SK-N-SH (cell line): ENCODE measurements at regions not wholly inside any gene's neighbourhood (a gene's known extent, or its start where the extent isn't known, plus 50 kb on each side); places are given as distances from the start of the nearest gene placed in this dataset.

Experiments used
- CTCF ChIA-PET: fragments of 300-600, 350-600 bp; formaldehyde crosslinking; extraction: SDS; loops from one replicate; lab custom pipeline; 2021; lab: Yijun Ruan, JAX
- POLR2A ChIA-PET: fragments of 350-600 bp; sonication (Branson Sonifier 250); formaldehyde crosslinking; extraction: SDS; loops from one replicate; lab custom pipeline; 2020; ENCODE audit warnings: antibody characterized with exemption, inconsistent platforms; lab: Yijun Ruan, JAX
- DNase-seq: peaks from one replicate; pipeline ENCODE4 v3.0.0; 2012
- H2AFZ ChIP-seq: fragments of 200-600 bp; sonication (generic); 2 replicates; pipeline ENCODE4 v1.8.1; 2016; ENCODE audit warnings: antibody characterized with exemption, mild to moderate bottlenecking, low read depth
- H3F3A ChIP-seq: fragments of 200-600 bp; sonication (generic); replicated peaks from 2 replicates; pipeline ENCODE3; 2016; ENCODE audit warnings: antibody characterized with exemption, mild to moderate bottlenecking; ENCODE audit not compliant: insufficient read depth
- H3K27ac ChIP-seq, 2 experiments: fragments of 200-500 bp in 1 of 2; fragments of 200-600 bp in 1 of 2; sonication (Bioruptor generic) in 1 of 2; sonication (generic), shearing (Covaris generic) in 1 of 2; 2 replicates each; pipeline versions ENCODE4 v1.5.1 to v1.6.1; 2014 to 2016; ENCODE audit warnings: low read depth in 2 of 2, inconsistent platforms in 1 of 2, low read length in 1 of 2, mild to moderate bottlenecking in 1 of 2, mixed read lengths in 1 of 2
- H3K27me3 ChIP-seq: fragments of 200-600 bp; sonication (generic), shearing (Covaris generic); 2 replicates; pipeline ENCODE4 v1.6.1; 2016; ENCODE audit warnings: mixed run types; ENCODE audit not compliant: insufficient read depth
- H3K36me3 ChIP-seq, 2 experiments: fragments of 200-500 bp in 1 of 2; fragments of 200-600 bp in 1 of 2; sonication (Bioruptor generic) in 1 of 2; sonication (generic) in 1 of 2; replicated peaks in 1 of 2; 2 replicates each; pipeline versions ENCODE3 to v1.5.1; 2014 to 2016; ENCODE audit warnings: low read length in 1 of 2, mild to moderate bottlenecking in 1 of 2; ENCODE audit not compliant: insufficient read depth in 2 of 2, control insufficient read depth in 1 of 2
- H3K4me1 ChIP-seq, 2 experiments: fragments of 200-500 bp in 1 of 2; fragments of 200-600 bp in 1 of 2; sonication (Bioruptor generic) in 1 of 2; sonication (generic), shearing (Covaris generic) in 1 of 2; 2 replicates each; pipeline versions ENCODE4 v1.5.1 to v1.6.1; 2014 to 2016; ENCODE audit warnings: low read depth in 1 of 2, low read length in 1 of 2, mixed run types in 1 of 2; ENCODE audit not compliant: insufficient read depth in 2 of 2, control insufficient read depth in 1 of 2
- H3K4me2 ChIP-seq: fragments of 200-600 bp; sonication (generic), shearing (Covaris generic); 2 replicates; pipeline ENCODE4 v1.6.1; 2017; ENCODE audit warnings: mixed run types
- H3K4me3 ChIP-seq, 2 experiments: fragments of 200-500 bp in 1 of 2; fragments of 200-600 bp in 1 of 2; sonication (Bioruptor generic) in 1 of 2; sonication (generic), shearing (Covaris generic) in 1 of 2; 2 replicates each; pipeline versions ENCODE4 v1.5.1 to v1.8.1; 2014 to 2016; ENCODE audit warnings: low read depth in 2 of 2, inconsistent platforms in 1 of 2, low read length in 1 of 2, mild to moderate bottlenecking in 1 of 2, mixed read lengths in 1 of 2, moderate library complexity in 1 of 2
- H3K79me2 ChIP-seq: fragments of 200-600 bp; sonication (generic); 2 replicates; pipeline ENCODE4 v1.8.1; 2017; ENCODE audit warnings: mild to moderate bottlenecking; ENCODE audit not compliant: insufficient read depth
- H3K9ac ChIP-seq: fragments of 200-600 bp; sonication (generic); 2 replicates; pipeline ENCODE4 v1.6.1; 2017; ENCODE audit warnings: mixed run types
- H3K9me2 ChIP-seq: fragments of 200-600 bp; sonication (generic); 2 replicates; pipeline ENCODE4 v1.6.1; 2017; ENCODE audit warnings: mixed run types
- H3K9me3 ChIP-seq: fragments of 200-600 bp; sonication (generic); 2 replicates; pipeline ENCODE4 v1.6.1; 2017; ENCODE audit warnings: mixed run types, mild to moderate bottlenecking, moderate library complexity
- H4K20me1 ChIP-seq: fragments of 200-600 bp; sonication (generic); 2 replicates; pipeline ENCODE4 v1.6.1; 2017; ENCODE audit warnings: mild to moderate bottlenecking, mixed run types; ENCODE audit not compliant: insufficient read depth
- EP300 ChIP-seq, 2 experiments: IDR thresholded peaks; 2 replicates each; pipeline versions ENCODE4 v1.4.0 to v1.6.1; 2012; ENCODE audit warnings: borderline replicate concordance in 1 of 2, low read depth in 1 of 2, low read length in 1 of 2
- EZH2phosphoT487 ChIP-seq: fragments of 200-600 bp; sonication (generic); IDR thresholded peaks from 2 replicates; pipeline ENCODE4 v1.6.1; 2017; ENCODE audit warnings: low read depth, mixed run types, mild to moderate bottlenecking, antibody characterized with exemption, moderate library complexity, borderline replicate concordance
- FOSL2 ChIP-seq: IDR thresholded peaks from 2 replicates; pipeline ENCODE4 v1.4.0; 2012; ENCODE audit warnings: low read depth, mild to moderate bottlenecking, moderate library complexity, borderline replicate concordance
- GABPA ChIP-seq: IDR thresholded peaks from 2 replicates; pipeline ENCODE4 v1.4.0; 2012; ENCODE audit warnings: low read depth, mild to moderate bottlenecking
- IRF3 ChIP-seq: fragments of 150-350 bp; IDR thresholded peaks from 2 replicates; pipeline ENCODE4 v1.6.1; 2016; ENCODE audit warnings: mild to moderate bottlenecking, low read depth, low read length
- JUND ChIP-seq: IDR thresholded peaks from 2 replicates; pipeline ENCODE4 v1.4.0; 2012
- NFIC ChIP-seq: IDR thresholded peaks from 2 replicates; pipeline ENCODE4 v1.4.0; 2012; ENCODE audit warnings: borderline replicate concordance
- POLR2AphosphoS5 ChIP-seq: IDR thresholded peaks from 2 replicates; pipeline ENCODE4 v1.6.1; 2012; ENCODE audit warnings: low read depth, low read length
- RAD21 ChIP-seq: IDR thresholded peaks from 2 replicates; pipeline ENCODE4 v1.6.1; 2012; ENCODE audit warnings: mild to moderate bottlenecking, low read length
- RCOR1 ChIP-seq: fragments of 150-350 bp; IDR thresholded peaks from 2 replicates; pipeline ENCODE4 v1.6.1; 2017; ENCODE audit warnings: antibody characterized with exemption, low read length
- RXRA ChIP-seq: IDR thresholded peaks from 2 replicates; pipeline ENCODE4 v1.4.0; 2012; ENCODE audit warnings: low read depth, mild to moderate bottlenecking, borderline replicate concordance
- SMC3 ChIP-seq: IDR thresholded peaks from 2 replicates; pipeline ENCODE4 v1.6.1; 2012; ENCODE audit warnings: low read depth, low read length, improper control_type of control experiment
- TAF1 ChIP-seq: IDR thresholded peaks from 2 replicates; pipeline ENCODE4 v1.6.1; 2012; ENCODE audit warnings: low read depth, mild to moderate bottlenecking, low read length, moderate library complexity, borderline replicate concordance
- TCF12 ChIP-seq: IDR thresholded peaks from 2 replicates; pipeline ENCODE4 v1.4.0; 2012
- USF2 ChIP-seq: fragments of 150-350 bp; IDR thresholded peaks from 2 replicates; pipeline ENCODE4 v1.6.1; 2017; ENCODE audit warnings: antibody characterized with exemption, low read length, low read depth, borderline replicate concordance
- WGBS: methylation state at CpG from one replicate; pipeline ENCODE4 v1.1.6; 2017; ENCODE audit warnings: low lambda C conversion rate; 5-methylcytosine and 5-hydroxymethylcytosine counted together
- TF ChIP-seq, protein P1 (sequence below): IDR thresholded peaks from 2 replicates; pipeline ENCODE4 v1.4.0; 2012; ENCODE audit warnings: low read depth, borderline replicate concordance
- TF ChIP-seq, protein P2 (sequence below): IDR thresholded peaks from 2 replicates; pipeline ENCODE4 v1.4.0; 2012; ENCODE audit warnings: low read depth
- TF ChIP-seq, protein P3 (sequence below): fragments of 200-600 bp; sonication (generic); IDR thresholded peaks from 2 replicates; pipeline ENCODE4 v1.6.1; 2017; ENCODE audit warnings: antibody characterized with exemption, mild to moderate bottlenecking, moderate library complexity

DNA sequence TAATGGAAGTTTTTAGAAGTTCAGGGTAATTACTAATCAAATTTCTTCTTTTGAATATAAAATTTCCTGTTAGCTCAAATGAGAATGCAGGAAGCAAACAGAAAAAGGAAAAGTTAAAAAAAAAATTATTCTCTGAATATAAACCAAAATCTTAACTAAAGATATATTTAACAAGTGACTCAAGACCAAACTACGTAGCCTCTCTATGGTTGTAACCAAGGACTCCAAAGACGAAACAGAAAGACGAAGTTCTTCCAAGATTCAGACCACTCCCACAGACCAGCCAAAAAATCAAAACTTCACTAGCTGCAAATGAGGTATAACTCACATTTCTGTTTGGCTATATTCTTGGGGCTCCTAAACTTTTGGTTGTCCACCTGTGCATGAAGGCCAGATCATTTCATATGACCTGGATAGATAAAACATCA lies 846.5 kb upstream of the ALCAM start:
- Histone ChIP-seq H4K20me1 (no peaks in the 10 kb centered on the region), H2AFZ (no peak overlapping the region), H3K9me2 (no peaks in the 10 kb centered on the region), H3K9ac (no peak overlapping the region), H3K79me2 (no peaks in the 10 kb centered on the region; the same call in 1 of the 2 replicates), H3K27me3 (no peaks in the 10 kb centered on the region), H3K36me3 (no peaks in the 10 kb centered on the region), H3F3A (no peaks in the 10 kb centered on the region), H3K4me2 (no peak overlapping the region), H3K4me1 (no peaks in the 10 kb centered on the region), H3K27ac (no peak overlapping the region), H3K4me3 (no peak overlapping the region), H3K9me3 (no peaks in the 10 kb centered on the region)
- ChIA-PET POLR2A (no interaction called here), CTCF (no interaction called here)
- TF ChIP-seq USF2 = no peak
- DNase-seq = no peak
- WGBS = 82% methylated on average over 3 of the region's 3 CpGs

DNA sequence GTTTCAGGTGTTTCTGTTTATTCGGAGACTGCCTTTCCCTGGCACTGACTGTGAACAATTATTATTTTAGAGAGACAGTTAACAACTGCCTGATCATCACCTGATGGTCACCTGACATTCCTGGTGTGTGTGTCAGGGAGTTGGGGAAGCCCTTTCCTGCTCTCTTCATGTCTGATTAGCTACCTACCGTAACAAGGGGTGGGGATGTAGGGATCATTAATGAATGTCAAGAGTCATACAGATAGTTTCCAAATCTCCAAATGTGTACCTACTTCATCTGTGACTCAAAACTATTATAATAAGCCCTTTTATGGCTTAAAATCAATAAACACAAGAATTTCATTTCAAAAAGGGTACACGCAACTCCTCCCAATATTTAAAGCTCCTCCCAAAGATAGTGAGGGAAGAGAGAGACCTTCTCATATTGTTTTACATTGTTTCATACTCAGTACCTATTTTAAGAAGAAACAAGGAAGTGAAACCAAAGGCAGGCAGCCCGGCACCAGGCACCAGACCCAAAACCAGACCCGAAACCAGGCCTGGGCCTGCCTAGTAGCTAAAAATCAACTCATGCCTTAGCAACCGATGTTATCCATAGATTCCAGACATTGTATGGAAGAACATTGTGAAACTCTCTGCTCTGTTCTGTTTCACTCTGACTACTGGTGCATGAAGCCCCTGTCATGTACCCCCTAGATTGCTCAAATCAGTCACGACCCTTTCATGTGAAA lies 844.9 kb upstream of the ALCAM start:
- H3K27ac ChIP-seq = no peak overlapping the region
- 67% methylated on average over 7 of the region's 7 CpGs for WGBS
- H3K4me2 ChIP-seq = no peak overlapping the region
- H3K4me3 ChIP-seq = no peak overlapping the region
- TF ChIP-seq, protein P1, sequence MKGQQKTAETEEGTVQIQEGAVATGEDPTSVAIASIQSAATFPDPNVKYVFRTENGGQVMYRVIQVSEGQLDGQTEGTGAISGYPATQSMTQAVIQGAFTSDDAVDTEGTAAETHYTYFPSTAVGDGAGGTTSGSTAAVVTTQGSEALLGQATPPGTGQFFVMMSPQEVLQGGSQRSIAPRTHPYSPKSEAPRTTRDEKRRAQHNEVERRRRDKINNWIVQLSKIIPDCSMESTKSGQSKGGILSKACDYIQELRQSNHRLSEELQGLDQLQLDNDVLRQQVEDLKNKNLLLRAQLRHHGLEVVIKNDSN = no peak
- TF ChIP-seq NFIC (no peak), GABPA (no peak), JUND (no peak), TCF12 (no peak), IRF3 (no peak), EZH2phosphoT487 (no peak), TAF1 (no peak), POLR2AphosphoS5 (no peak), FOSL2 (no peak), SMC3 (no peak), RAD21 (no peak), RXRA (no peak), RCOR1 (no peak), EP300 (IDR thresholded peaks at IDR 0.05; ENCODE audit: borderline replicate concordance in 1 of 2, low read depth in 1 of 2, low read length in 1 of 2) (no peak)
- TF ChIP-seq, protein P2, sequence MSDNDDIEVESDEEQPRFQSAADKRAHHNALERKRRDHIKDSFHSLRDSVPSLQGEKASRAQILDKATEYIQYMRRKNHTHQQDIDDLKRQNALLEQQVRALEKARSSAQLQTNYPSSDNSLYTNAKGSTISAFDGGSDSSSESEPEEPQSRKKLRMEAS = no peak
- TF ChIP-seq, protein P3, sequence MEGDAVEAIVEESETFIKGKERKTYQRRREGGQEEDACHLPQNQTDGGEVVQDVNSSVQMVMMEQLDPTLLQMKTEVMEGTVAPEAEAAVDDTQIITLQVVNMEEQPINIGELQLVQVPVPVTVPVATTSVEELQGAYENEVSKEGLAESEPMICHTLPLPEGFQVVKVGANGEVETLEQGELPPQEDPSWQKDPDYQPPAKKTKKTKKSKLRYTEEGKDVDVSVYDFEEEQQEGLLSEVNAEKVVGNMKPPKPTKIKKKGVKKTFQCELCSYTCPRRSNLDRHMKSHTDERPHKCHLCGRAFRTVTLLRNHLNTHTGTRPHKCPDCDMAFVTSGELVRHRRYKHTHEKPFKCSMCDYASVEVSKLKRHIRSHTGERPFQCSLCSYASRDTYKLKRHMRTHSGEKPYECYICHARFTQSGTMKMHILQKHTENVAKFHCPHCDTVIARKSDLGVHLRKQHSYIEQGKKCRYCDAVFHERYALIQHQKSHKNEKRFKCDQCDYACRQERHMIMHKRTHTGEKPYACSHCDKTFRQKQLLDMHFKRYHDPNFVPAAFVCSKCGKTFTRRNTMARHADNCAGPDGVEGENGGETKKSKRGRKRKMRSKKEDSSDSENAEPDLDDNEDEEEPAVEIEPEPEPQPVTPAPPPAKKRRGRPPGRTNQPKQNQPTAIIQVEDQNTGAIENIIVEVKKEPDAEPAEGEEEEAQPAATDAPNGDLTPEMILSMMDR = no peak
- no peaks in the 10 kb centered on the region for H3K9me2 ChIP-seq
- no peaks in the 10 kb centered on the region for H3K27me3 ChIP-seq
- ChIA-PET POLR2A (no interaction called here), CTCF (interaction anchor here (1.2 kb wide), 1 partner anchor 43 kb away, joined by 3 read pairs; no protein-coding TSS in a partner anchor)
- H3K36me3 ChIP-seq = no peaks in the 10 kb centered on the region
- no peaks in the 10 kb centered on the region for H3F3A ChIP-seq
- H4K20me1 ChIP-seq = no peaks in the 10 kb centered on the region
- DNase-seq = no peak
- H2AFZ ChIP-seq = no peak overlapping the region
- H3K4me1 ChIP-seq = no peaks in the 10 kb centered on the region
- H3K79me2 ChIP-seq = no peaks in the 10 kb centered on the region; the same call in 1 of the 2 replicates
- no peak overlapping the region for H3K9ac ChIP-seq
- H3K9me3 ChIP-seq = no peaks in the 10 kb centered on the region
